ENCODE measurements at regions not wholly inside any gene's neighbourhood (a gene's known extent, or its start where the extent isn't known, plus 50 kb on each side); places are given as distances from the start of the nearest gene placed in this dataset.

DNA sequence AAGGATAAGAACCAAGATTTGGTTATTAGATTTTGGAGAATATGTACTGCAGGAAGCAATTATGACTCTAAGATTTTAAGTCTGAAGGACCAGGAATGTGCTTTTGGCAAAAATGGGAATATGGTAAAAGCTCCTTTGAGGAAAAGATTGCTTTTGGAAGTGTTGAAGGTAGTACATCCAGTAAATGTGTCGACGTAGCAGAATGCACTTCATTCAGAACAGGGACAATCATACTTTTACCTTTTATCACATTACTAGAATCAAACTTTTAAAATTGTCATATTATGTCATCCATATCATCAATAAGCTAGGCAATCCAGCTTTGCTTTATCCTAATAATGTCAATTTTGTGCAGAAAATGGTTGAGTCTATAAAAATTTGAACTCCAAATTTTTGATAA lies 74.3 kb upstream of the MSTN start:
- no peak overlapping the region for H3K4me3 ChIP-seq (ENCODE audit: low read length)
- TF ChIP-seq, protein P1, sequence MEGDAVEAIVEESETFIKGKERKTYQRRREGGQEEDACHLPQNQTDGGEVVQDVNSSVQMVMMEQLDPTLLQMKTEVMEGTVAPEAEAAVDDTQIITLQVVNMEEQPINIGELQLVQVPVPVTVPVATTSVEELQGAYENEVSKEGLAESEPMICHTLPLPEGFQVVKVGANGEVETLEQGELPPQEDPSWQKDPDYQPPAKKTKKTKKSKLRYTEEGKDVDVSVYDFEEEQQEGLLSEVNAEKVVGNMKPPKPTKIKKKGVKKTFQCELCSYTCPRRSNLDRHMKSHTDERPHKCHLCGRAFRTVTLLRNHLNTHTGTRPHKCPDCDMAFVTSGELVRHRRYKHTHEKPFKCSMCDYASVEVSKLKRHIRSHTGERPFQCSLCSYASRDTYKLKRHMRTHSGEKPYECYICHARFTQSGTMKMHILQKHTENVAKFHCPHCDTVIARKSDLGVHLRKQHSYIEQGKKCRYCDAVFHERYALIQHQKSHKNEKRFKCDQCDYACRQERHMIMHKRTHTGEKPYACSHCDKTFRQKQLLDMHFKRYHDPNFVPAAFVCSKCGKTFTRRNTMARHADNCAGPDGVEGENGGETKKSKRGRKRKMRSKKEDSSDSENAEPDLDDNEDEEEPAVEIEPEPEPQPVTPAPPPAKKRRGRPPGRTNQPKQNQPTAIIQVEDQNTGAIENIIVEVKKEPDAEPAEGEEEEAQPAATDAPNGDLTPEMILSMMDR (conservative IDR thresholded peaks at IDR 0.05; ENCODE audit: low read depth, low read length), result no peak
- no peak for DNase-seq (ENCODE audit: low read depth)

GRCh38 chr2:190136259-190136658 lies 73.7 kb upstream of the MSTN start:
- TF ChIP-seq, protein P1 (conservative IDR thresholded peaks at IDR 0.05; ENCODE audit: low read depth, low read length), result no peak
- H3K4me3 ChIP-seq (ENCODE audit: low read length), result no peak overlapping the region
- DNase-seq (ENCODE audit: low read depth), result no peak

- TF ChIP-seq, protein P1 (conservative IDR thresholded peaks at IDR 0.05; ENCODE audit: low read depth, low read length), result no peak
- H3K4me3 ChIP-seq (ENCODE audit: low read length), result no peak overlapping the region
- no peak for DNase-seq (ENCODE audit: low read depth)
Observed at GRCh38 chr2:190129421-190130199, 67.1 kb upstream of the MSTN start.

DNA sequence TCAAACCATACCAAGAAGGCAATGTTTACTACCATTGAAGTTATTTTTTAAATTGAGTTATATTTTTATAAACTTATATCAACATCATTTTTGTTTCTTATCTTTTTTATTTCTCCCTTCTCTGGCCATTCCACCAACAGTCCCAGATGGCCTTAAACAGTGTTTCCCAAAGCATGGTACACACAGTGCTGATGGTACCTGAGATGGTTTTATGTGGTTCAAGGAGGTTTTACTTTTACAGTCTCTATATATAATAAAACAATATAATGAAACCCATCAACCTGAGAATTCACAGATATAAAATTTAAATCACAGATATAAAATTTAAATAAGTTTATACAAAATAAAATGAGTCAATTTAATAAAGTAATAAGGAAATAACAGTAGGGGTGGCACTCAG lies 65.1 kb upstream of the MSTN start:
- DNase-seq (ENCODE audit: low read depth), result no peak
- TF ChIP-seq, protein P1 (conservative IDR thresholded peaks at IDR 0.05; ENCODE audit: low read depth, low read length), result no peak
- H3K4me3 ChIP-seq (ENCODE audit: low read length), result no peak overlapping the region

GRCh38 chr2:190126798-190127197 lies 64.3 kb upstream of the MSTN start:
- DNase-seq (ENCODE audit: low read depth), result no peak
- no peak overlapping the region for H3K4me3 ChIP-seq (ENCODE audit: low read length)
- TF ChIP-seq, protein P1 (conservative IDR thresholded peaks at IDR 0.05; ENCODE audit: low read depth, low read length), result no peak

DNA sequence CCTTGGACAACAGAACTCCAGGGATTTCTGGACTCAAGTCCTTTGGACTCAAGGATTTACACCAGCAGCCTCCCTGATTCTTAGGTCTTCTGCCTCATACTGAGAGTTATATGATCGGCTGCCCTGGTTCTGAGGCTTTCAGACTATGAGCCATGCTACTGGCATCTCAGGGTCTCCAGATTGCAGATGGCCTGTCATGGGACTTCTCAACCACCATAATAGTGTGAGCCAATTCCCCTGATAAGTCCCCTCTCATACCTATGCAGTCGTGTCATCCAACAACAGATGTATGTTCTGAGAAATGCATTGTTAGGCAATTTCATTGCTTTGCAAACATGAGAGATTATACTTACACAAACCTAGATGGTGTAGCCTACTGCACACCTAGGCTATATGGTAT lies 61.4 kb upstream of the MSTN start:
- DNase-seq (ENCODE audit: low read depth), result no peak
- TF ChIP-seq, protein P1 (conservative IDR thresholded peaks at IDR 0.05; ENCODE audit: low read depth, low read length), result no peak
- no peak overlapping the region for H3K4me3 ChIP-seq (ENCODE audit: low read length)

DNA sequence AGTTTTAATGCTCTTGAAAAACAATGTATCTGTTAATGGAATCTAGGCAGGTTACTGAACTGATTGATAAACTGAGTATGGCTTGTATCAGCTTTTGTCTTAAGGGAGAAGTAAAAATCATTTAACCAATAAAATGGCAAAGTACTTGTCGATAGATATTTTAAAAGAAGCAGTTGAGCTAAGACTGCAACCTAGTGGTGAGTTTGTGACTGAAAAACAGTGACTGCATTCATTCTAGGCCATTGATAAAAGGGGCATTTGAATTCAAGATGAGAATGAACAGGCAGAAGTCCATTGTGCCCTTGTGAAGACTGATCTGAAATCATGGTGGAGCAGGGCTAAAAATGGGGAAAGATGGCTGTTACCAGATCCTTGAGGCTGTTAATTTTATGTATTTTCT lies 59.4 kb upstream of the MSTN start:
- TF ChIP-seq, protein P1 (conservative IDR thresholded peaks at IDR 0.05; ENCODE audit: low read depth, low read length), result peak; percentile 44
- no peak for DNase-seq (ENCODE audit: low read depth)

More for the DNA sequence above, 59.4 kb upstream of the MSTN start:
- H3K4me3 ChIP-seq (ENCODE audit: low read length), result no peak overlapping the region

All from retinal pigment epithelial cell (primary cell).